ENCODE measurements at regions not wholly inside any gene's neighbourhood (a gene's known extent, or its start where the extent isn't known, plus 50 kb on each side); places are given as distances from the start of the nearest gene placed in this dataset.

DNA sequence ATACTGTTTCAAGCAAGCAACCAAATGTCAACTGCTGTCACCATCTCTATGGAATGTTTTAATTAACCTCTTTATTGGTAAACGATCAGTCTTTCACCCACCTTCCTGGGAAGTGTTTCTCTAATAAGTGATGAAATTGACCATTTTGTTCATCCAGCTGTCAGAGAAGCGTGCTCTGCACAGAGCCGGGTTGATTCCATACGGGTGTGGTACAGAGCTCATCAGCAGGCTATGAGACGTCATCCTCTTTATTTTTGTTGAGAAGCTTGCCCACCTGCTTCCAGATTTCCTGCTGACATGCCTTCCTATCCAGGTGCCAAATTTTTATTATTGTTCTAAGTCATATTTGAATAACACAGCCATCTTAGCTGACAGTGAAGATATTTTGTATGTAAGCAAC is 482.5 kb downstream of the RWDD3 start:
- TF ChIP-seq, protein P1, sequence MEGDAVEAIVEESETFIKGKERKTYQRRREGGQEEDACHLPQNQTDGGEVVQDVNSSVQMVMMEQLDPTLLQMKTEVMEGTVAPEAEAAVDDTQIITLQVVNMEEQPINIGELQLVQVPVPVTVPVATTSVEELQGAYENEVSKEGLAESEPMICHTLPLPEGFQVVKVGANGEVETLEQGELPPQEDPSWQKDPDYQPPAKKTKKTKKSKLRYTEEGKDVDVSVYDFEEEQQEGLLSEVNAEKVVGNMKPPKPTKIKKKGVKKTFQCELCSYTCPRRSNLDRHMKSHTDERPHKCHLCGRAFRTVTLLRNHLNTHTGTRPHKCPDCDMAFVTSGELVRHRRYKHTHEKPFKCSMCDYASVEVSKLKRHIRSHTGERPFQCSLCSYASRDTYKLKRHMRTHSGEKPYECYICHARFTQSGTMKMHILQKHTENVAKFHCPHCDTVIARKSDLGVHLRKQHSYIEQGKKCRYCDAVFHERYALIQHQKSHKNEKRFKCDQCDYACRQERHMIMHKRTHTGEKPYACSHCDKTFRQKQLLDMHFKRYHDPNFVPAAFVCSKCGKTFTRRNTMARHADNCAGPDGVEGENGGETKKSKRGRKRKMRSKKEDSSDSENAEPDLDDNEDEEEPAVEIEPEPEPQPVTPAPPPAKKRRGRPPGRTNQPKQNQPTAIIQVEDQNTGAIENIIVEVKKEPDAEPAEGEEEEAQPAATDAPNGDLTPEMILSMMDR (IDR thresholded peaks at IDR 0.05; ENCODE audit: insufficient read depth, low read length, poor library complexity, severe bottlenecking), result no peak
- no peak for TF ChIP-seq EZH2phosphoT487 (conservative IDR thresholded peaks at IDR 0.05; ENCODE audit: low read length)
- Histone ChIP-seq H3K9me2 (replicated peaks; ENCODE audit: insufficient read depth, low read length) (no peaks in the 10 kb centered on the region), H3K4me2 (ENCODE audit: low read depth, low read length, poor library complexity, severe bottlenecking) (no peak overlapping the region), H3K4me3 (ENCODE audit: insufficient read depth, low read length, poor library complexity, severe bottlenecking) (no peak overlapping the region), H3K79me2 (ENCODE audit: insufficient read depth, low read length) (no peaks in the 10 kb centered on the region), H3K27ac (ENCODE audit: low read depth, low read length) (no peak overlapping the region), H3K36me3 (ENCODE audit: low read length) (no peaks in the 10 kb centered on the region), H2AFZ (ENCODE audit: low read depth, low read length, severe bottlenecking) (no peak overlapping the region), H3K9me3 (ENCODE audit: insufficient read depth, low read length) (no peaks in the 10 kb centered on the region), H3F3A (ENCODE audit: insufficient read depth) (no peaks in the 10 kb centered on the region), H3K9ac (ENCODE audit: low read length) (no peak overlapping the region), H4K20me1 (ENCODE audit: low read depth, low read length) (no peaks in the 10 kb centered on the region), H3K27me3 (ENCODE audit: low read length) (no peaks in the 10 kb centered on the region)

DNA sequence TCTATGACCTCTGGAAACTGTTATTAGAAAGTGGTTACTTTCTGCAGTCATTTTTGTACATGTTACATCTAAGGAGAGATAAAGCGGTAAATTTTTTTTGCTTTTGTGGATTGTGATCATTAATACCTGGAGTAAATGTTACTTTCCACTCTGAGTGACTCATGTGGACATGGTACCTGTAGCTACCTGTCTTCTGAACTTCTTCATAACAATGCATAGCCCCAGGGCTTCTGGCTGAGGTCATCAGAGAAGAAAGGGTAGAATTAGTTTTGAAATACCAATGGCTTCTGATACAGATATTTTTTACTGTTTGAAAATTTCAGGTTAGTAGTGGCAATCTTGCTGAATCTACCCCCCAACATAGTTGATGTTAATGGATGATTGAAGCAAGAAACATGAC is 489.3 kb downstream of the RWDD3 start:
- TF ChIP-seq, protein P1 (IDR thresholded peaks at IDR 0.05; ENCODE audit: insufficient read depth, low read length, poor library complexity, severe bottlenecking), result no peak
- no peak for TF ChIP-seq EZH2phosphoT487 (conservative IDR thresholded peaks at IDR 0.05; ENCODE audit: low read length)
- Histone ChIP-seq H3K4me3 (ENCODE audit: insufficient read depth, low read length, poor library complexity, severe bottlenecking) (no peak overlapping the region), H2AFZ (ENCODE audit: low read depth, low read length, severe bottlenecking) (no peak overlapping the region), H4K20me1 (ENCODE audit: low read depth, low read length) (no peaks in the 10 kb centered on the region), H3K27me3 (ENCODE audit: low read length) (no peaks in the 10 kb centered on the region), H3K4me2 (ENCODE audit: low read depth, low read length, poor library complexity, severe bottlenecking) (no peak overlapping the region), H3K36me3 (ENCODE audit: low read length) (no peaks in the 10 kb centered on the region), H3F3A (ENCODE audit: insufficient read depth) (no peaks in the 10 kb centered on the region), H3K9ac (ENCODE audit: low read length) (no peak overlapping the region), H3K9me3 (ENCODE audit: insufficient read depth, low read length) (no peaks in the 10 kb centered on the region), H3K27ac (ENCODE audit: low read depth, low read length) (no peak overlapping the region), H3K9me2 (replicated peaks; ENCODE audit: insufficient read depth, low read length) (no peaks in the 10 kb centered on the region), H3K79me2 (ENCODE audit: insufficient read depth, low read length) (no peaks in the 10 kb centered on the region)

DNA sequence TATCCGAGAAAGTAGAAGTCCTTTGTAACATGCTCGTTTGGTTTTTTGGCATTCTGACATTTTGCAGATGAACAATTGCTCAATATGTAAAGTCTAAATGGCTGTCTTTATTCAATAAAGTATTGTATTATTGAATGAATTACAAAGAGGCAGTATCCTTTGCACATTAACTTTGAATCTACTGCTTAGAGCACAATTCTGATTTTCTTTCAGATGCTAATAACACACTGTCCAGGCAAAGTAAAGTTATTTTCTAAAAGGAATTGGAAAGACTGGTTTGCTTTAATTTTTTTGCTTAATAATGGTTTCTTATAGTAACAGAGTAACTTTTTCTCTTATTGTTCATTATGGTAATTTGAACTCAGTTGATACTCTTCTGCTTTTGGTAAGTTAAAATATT is 494.8 kb downstream of the RWDD3 start:
- Histone ChIP-seq H3K9me3 (ENCODE audit: insufficient read depth, low read length) (no peaks in the 10 kb centered on the region), H3K27ac (ENCODE audit: low read depth, low read length) (no peak overlapping the region), H3K9me2 (replicated peaks; ENCODE audit: insufficient read depth, low read length) (no peaks in the 10 kb centered on the region; the same call in 1 of the 2 replicates), H4K20me1 (ENCODE audit: low read depth, low read length) (no peaks in the 10 kb centered on the region), H3K4me2 (ENCODE audit: low read depth, low read length, poor library complexity, severe bottlenecking) (no peak overlapping the region), H3K36me3 (ENCODE audit: low read length) (no peaks in the 10 kb centered on the region), H3F3A (ENCODE audit: insufficient read depth) (no peaks in the 10 kb centered on the region), H2AFZ (ENCODE audit: low read depth, low read length, severe bottlenecking) (no peak overlapping the region), H3K9ac (ENCODE audit: low read length) (no peak overlapping the region), H3K4me3 (ENCODE audit: insufficient read depth, low read length, poor library complexity, severe bottlenecking) (no peak overlapping the region), H3K79me2 (ENCODE audit: insufficient read depth, low read length) (no peaks in the 10 kb centered on the region), H3K27me3 (ENCODE audit: low read length) (no peaks in the 10 kb centered on the region)
- TF ChIP-seq, protein P1 (IDR thresholded peaks at IDR 0.05; ENCODE audit: insufficient read depth, low read length, poor library complexity, severe bottlenecking), result no peak
- no peak for TF ChIP-seq EZH2phosphoT487 (conservative IDR thresholded peaks at IDR 0.05; ENCODE audit: low read length)
